BJ (cell line): ENCODE measurements at regions not wholly inside any gene's neighbourhood (a gene's known extent, or its start where the extent isn't known, plus 50 kb on each side); places are given as distances from the start of the nearest gene placed in this dataset.
"Not testable (repeated sequence)": the region's sequence is repeated elsewhere in the genome, so short reads cannot be mapped to it uniquely, and the experiment has no call there.

Experiments
- CTCF ChIA-PET: fragments of 350-600 bp; formaldehyde crosslinking; extraction: SDS; loops from one replicate; lab custom pipeline; 2021; ENCODE audit warnings: antibody characterized with exemption, inconsistent platforms; lab: Yijun Ruan, JAX
- POLR2A ChIA-PET: fragments of 300-600 bp; sonication (Branson Sonifier 250); formaldehyde crosslinking; extraction: SDS; loops from one replicate; lab custom pipeline; 2021; ENCODE audit warnings: antibody characterized with exemption; lab: Charles Lee
- DNase-seq: peaks from one replicate; pipeline ENCODE4 v3.0.0-alpha.2; 2011; ENCODE audit warnings: low read depth
- H3K27me3 ChIP-seq: 2 replicates; pipeline ENCODE4 v1.6.0; 2011; ENCODE audit warnings: low read length; ENCODE audit not compliant: control insufficient read depth, insufficient read depth
- H3K36me3 ChIP-seq: 2 replicates; pipeline ENCODE4 v1.5.1; 2011; ENCODE audit warnings: low read length; ENCODE audit not compliant: control insufficient read depth, insufficient read depth
- H3K4me3 ChIP-seq: 2 replicates; pipeline ENCODE4 v1.5.1; 2011; ENCODE audit warnings: low read depth, mild to moderate bottlenecking, control low read depth, low read length
- TF ChIP-seq, protein P1 (sequence below): IDR thresholded peaks from 2 replicates; pipeline ENCODE4 v1.5.1; 2011; ENCODE audit warnings: low read depth, mild to moderate bottlenecking, control low read depth, inconsistent platforms, low read length, moderate library complexity; ENCODE audit not compliant: insufficient read depth

- POLR2A ChIA-PET, result no interaction called here
- no peak for DNase-seq
- no peaks in the 10 kb centered on the region for H3K36me3 ChIP-seq
- H3K27me3 ChIP-seq, result no peaks in the 10 kb centered on the region
- no peak overlapping the region for H3K4me3 ChIP-seq
- CTCF ChIA-PET, result interaction anchor here (0.6 kb wide), 1 partner anchor 82 kb away, joined by 3 read pairs; no protein-coding TSS in a partner anchor
- TF ChIP-seq, protein P1, sequence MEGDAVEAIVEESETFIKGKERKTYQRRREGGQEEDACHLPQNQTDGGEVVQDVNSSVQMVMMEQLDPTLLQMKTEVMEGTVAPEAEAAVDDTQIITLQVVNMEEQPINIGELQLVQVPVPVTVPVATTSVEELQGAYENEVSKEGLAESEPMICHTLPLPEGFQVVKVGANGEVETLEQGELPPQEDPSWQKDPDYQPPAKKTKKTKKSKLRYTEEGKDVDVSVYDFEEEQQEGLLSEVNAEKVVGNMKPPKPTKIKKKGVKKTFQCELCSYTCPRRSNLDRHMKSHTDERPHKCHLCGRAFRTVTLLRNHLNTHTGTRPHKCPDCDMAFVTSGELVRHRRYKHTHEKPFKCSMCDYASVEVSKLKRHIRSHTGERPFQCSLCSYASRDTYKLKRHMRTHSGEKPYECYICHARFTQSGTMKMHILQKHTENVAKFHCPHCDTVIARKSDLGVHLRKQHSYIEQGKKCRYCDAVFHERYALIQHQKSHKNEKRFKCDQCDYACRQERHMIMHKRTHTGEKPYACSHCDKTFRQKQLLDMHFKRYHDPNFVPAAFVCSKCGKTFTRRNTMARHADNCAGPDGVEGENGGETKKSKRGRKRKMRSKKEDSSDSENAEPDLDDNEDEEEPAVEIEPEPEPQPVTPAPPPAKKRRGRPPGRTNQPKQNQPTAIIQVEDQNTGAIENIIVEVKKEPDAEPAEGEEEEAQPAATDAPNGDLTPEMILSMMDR, result no peak
Measured at GRCh38 chr5:82465235-82465634, 187.1 kb upstream of the RPS23 start.

DNA sequence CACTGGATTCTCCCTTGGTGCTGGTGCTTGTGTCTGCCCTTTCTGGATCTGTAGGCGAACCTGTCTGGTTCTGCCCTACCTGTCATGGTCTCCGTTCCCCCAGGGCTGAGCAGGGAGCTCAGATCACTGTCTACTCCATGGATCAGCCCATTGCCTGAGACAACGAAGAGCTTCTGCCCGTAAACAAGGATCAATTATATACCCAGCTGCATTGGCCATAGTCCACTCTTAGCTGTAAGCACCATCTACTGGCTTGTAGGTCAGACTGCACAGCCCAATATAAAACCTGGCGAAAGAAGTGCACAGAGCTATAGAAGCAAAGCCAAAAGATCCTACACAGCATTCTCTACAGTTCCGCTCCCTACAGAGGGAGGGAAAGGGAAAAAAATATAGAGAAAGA is 181.5 kb upstream of the RPS23 start:
- TF ChIP-seq, protein P1, result no peak
- H3K4me3 ChIP-seq, result no peak overlapping the region
- no peak for DNase-seq
- ChIA-PET CTCF (interaction anchor here (0.6 to 0.7 kb wide), 2 partner anchors 95 to 840 kb away, joined by 3 read pairs; no protein-coding TSS in a partner anchor), POLR2A (no interaction called here)
- no peaks in the 10 kb centered on the region for H3K36me3 ChIP-seq
- no peaks in the 10 kb centered on the region for H3K27me3 ChIP-seq

- H3K36me3 ChIP-seq, H3K4me3 ChIP-seq, DNase-seq, POLR2A ChIA-PET, H3K27me3 ChIP-seq, CTCF ChIA-PET: not testable (repeated sequence)
Measured at GRCh38 chr5:82455317-82455716, 177.2 kb upstream of the RPS23 start.

GRCh38 chr5:82448374-82448773 is 170.2 kb upstream of the RPS23 start:
- Histone ChIP-seq H3K36me3 (no peaks in the 10 kb centered on the region), H3K27me3 (no peaks in the 10 kb centered on the region), H3K4me3 (no peak overlapping the region)
- TF ChIP-seq, protein P1, result no peak
- POLR2A ChIA-PET, result no interaction called here
- DNase-seq, result no peak
- CTCF ChIA-PET, result no interaction called here

- DNase-seq, result no peak
- TF ChIP-seq, protein P1, result no peak
- POLR2A ChIA-PET, result no interaction called here
- Histone ChIP-seq H3K27me3 (no peaks in the 10 kb centered on the region), H3K36me3 (no peaks in the 10 kb centered on the region), H3K4me3 (no peak overlapping the region)
- CTCF ChIA-PET, result no interaction called here
Measured at GRCh38 chr5:82447913-82448312, 169.8 kb upstream of the RPS23 start.

- POLR2A ChIA-PET, result no interaction called here
- Histone ChIP-seq H3K4me3 (no peak overlapping the region), H3K27me3 (no peaks in the 10 kb centered on the region), H3K36me3 (no peaks in the 10 kb centered on the region)
- CTCF ChIA-PET, result no interaction called here
- TF ChIP-seq, protein P1, result no peak
- no peak for DNase-seq
Measured at GRCh38 chr5:82446809-82447208, 168.7 kb upstream of the RPS23 start.
